Heart left ventricle (tissue), 16 donors: ENCODE measurements at regions not wholly inside any gene's neighbourhood (a gene's known extent, or its start where the extent isn't known, plus 50 kb on each side); places are given as distances from the start of the nearest gene placed in this dataset.

Experiments
- ATAC-seq, 4 donors: fragments of 200-7000 bp; cut with Tn5 transposase; one replicate each; pipeline ENCODE4 v1.9.1; 2020 to 2022; ENCODE audit warnings: moderate library complexity in 4 of 4, mild to moderate bottlenecking in 3 of 4, moderate number of reproducible peaks in 1 of 4
- DNase-seq, 5 donors: peaks; one replicate each; pipeline ENCODE4 v3.0.0-alpha.2; 2020
- H3K27ac ChIP-seq, 12 donors: fragments of 200-600 bp; sonication (generic) in 4 of 12; one replicate each; pipeline versions ENCODE4 v1.5.0 to v1.8.0; 2016 to 2022; ENCODE audit warnings: mild to moderate bottlenecking in 2 of 12
- H3K27me3 ChIP-seq, 9 donors: fragments of 200-600 bp; sonication (generic) in 2 of 9; one replicate each; pipeline versions ENCODE4 v1.5.1 to v1.8.0; 2016 to 2022; ENCODE audit warnings: mild to moderate bottlenecking in 3 of 9
- H3K36me3 ChIP-seq, 9 donors: fragments of 200-600 bp; sonication (generic) in 2 of 9; one replicate each; pipeline versions ENCODE4 v1.5.0 to v1.8.0; 2018 to 2022; ENCODE audit warnings: mild to moderate bottlenecking in 2 of 9
- H3K4me1 ChIP-seq, 12 donors: fragments of 200-600 bp; sonication (generic) in 4 of 12; one replicate each; pipeline versions ENCODE4 v1.5.0 to v1.8.0; 2016 to 2022; ENCODE audit warnings: mild to moderate bottlenecking in 3 of 12
- H3K4me3 ChIP-seq, 12 donors: fragments of 200-600 bp; sonication (generic) in 4 of 12; one replicate each; pipeline versions ENCODE4 v1.5.0 to v1.8.0; 2017 to 2022; ENCODE audit warnings: mild to moderate bottlenecking in 9 of 12, moderate library complexity in 4 of 12
- H3K9me3 ChIP-seq, 12 donors: fragments of 200-600 bp; sonication (generic) in 4 of 12; one replicate each; pipeline versions ENCODE4 v1.5.0 to v1.8.0; 2016 to 2022; ENCODE audit warnings: mild to moderate bottlenecking in 1 of 12
- CTCF ChIP-seq, 12 donors: fragments of 200-600 bp; sonication (generic) in 4 of 12; IDR thresholded peaks; one replicate each; pipeline versions ENCODE4 v1.5.0 to v1.8.0; 2018 to 2022; ENCODE audit warnings: antibody characterized with exemption in 12 of 12, mild to moderate bottlenecking in 5 of 12
- POLR2A ChIP-seq, 2 donors: fragments of 450-650 bp; IDR thresholded peaks; one replicate each; pipeline ENCODE4 v1.6.1; 2017; ENCODE audit warnings: antibody characterized with exemption in 2 of 2, mild to moderate bottlenecking in 2 of 2, moderate library complexity in 2 of 2
- WGBS, 4 donors: extraction: QIAGEN DNeasy Blood & Tissue Kit in 2 of 4; methylation state at CpG; one replicate each; pipeline versions ENCODE4 v1.1.5 to v1.1.7; 2013 to 2018; 5-methylcytosine and 5-hydroxymethylcytosine counted together
- intact Hi-C, 10 donors: fragments of 100-400 bp; cut with DNase I; formaldehyde crosslinking; loops; one replicate each; pipeline versions ENCODE4 v1.11.1 to v1.14.2; 2022
- donor health status: ischemic (EF 13 %, LVEDD 7.1; RV severe dilation, severe dysfunction).
- donor health status: healthy with polysubstance abuse.
- donor health status: DM: no; HTN: yes; CAD: no.
- donor health status: DM: no; HTN: no; CAD: no.
- donor health status: ischemic (EF 25% LVEDD 6.9; RV normal size, moderate dysfunction).
- donor health status: ischemic (EF 25% LVEDD 5.7; RV mildly dilated, moderate dysfunction).
- donor health status: healthy.
- donor health status: DM: yes; HTN: yes; CAD: no.
- donor health status: ischemic (EF 35%, LVEDD 5.7; RV mildly dilated, moderate dysfunction).
- donor health status: nonischemic (EF 11% LVEDD 7.7; RV severe dilation, severe dysfunction).
- donor health status: DM: yes; HTN: yes; CAD: no.
- donor health status: PGD.
- donor health status: ischemic (EF 29% LVEDD 5.4; RV normal size, mild dysfunction).
- donor health status: nonischemic (EF 23%, LVEDD 6.1; RV moderate dilation, normal function).

GRCh38 chr6:147627411-147627810, 118.9 kb downstream of the SAMD5 start:
- DNase-seq, result no peak
- WGBS, 4 donors, result 67 to 78% (median 74%) methylated on average over 4 of the region's 4 CpGs
- intact Hi-C loops, result no loop called here
- no peak for TF ChIP-seq CTCF (IDR thresholded peaks at IDR 0.05)
- TF ChIP-seq POLR2A (IDR thresholded peaks at IDR 0.05), result no peak
- no peaks in the 10 kb centered on the region for H3K4me1 ChIP-seq
- no peaks in the 10 kb centered on the region for H3K36me3 ChIP-seq
- ATAC-seq, result no peak
- no peak overlapping the region for H3K4me3 ChIP-seq
- H3K27ac ChIP-seq, result no peak overlapping the region
- no peaks in the 10 kb centered on the region for H3K9me3 ChIP-seq
- H3K27me3 ChIP-seq, result no peaks in the 10 kb centered on the region

GRCh38 chr6:147633191-147633590, 124.7 kb downstream of the SAMD5 start:
- no peak overlapping the region for H3K27ac ChIP-seq
- 89 to 96% (median 93%) methylated on average over 9 of the region's 9 CpGs for WGBS, 4 donors
- no peaks in the 10 kb centered on the region for H3K27me3 ChIP-seq
- H3K9me3 ChIP-seq, result peaks cover 0 to 13% (median 0%) of the 10 kb centered on the region in 12 donors
- intact Hi-C loops, result no loop called here
- no peak for TF ChIP-seq POLR2A (IDR thresholded peaks at IDR 0.05)
- TF ChIP-seq CTCF (IDR thresholded peaks at IDR 0.05), result no peak
- H3K36me3 ChIP-seq, result no peaks in the 10 kb centered on the region
- no peaks in the 10 kb centered on the region for H3K4me1 ChIP-seq
- no peak overlapping the region for H3K4me3 ChIP-seq
- ATAC-seq (no peak), DNase-seq (no peak)

- H3K27me3 ChIP-seq, result no peaks in the 10 kb centered on the region
- H3K4me3 ChIP-seq, result no peak overlapping the region
- H3K36me3 ChIP-seq, result no peaks in the 10 kb centered on the region
- no peak for DNase-seq
- no peak overlapping the region for H3K27ac ChIP-seq
- TF ChIP-seq POLR2A (IDR thresholded peaks at IDR 0.05) (no peak), CTCF (IDR thresholded peaks at IDR 0.05) (no peak)
- peaks cover 0 to 6% (median 0%) of the 10 kb centered on the region in 12 donors for H3K4me1 ChIP-seq
- 79 to 85% (median 83%) methylated on average over 6 of the region's 6 CpGs for WGBS, 4 donors
- intact Hi-C loops, result no loop called here
- ATAC-seq, result no peak
- H3K9me3 ChIP-seq, result peaks cover 0 to 13% (median 0%) of the 10 kb centered on the region in 12 donors
Measured at GRCh38 chr6:147637620-147638195, 129.2 kb downstream of the SAMD5 start.

- WGBS, 4 donors, result 71 to 81% (median 76%) methylated on average over 3 of the region's 3 CpGs
- Histone ChIP-seq H3K36me3 (no peaks in the 10 kb centered on the region), H3K27me3 (no peaks in the 10 kb centered on the region), H3K4me3 (no peak overlapping the region), H3K27ac (no peak overlapping the region), H3K4me1 (peaks cover 0 to 6% (median 0%) of the 10 kb centered on the region in 12 donors), H3K9me3 (peaks cover 0 to 6% (median 0%) of the 10 kb centered on the region in 12 donors)
- TF ChIP-seq CTCF (IDR thresholded peaks at IDR 0.05), result no peak
- TF ChIP-seq POLR2A (IDR thresholded peaks at IDR 0.05), result no peak
- intact Hi-C loops, result no loop called here
- no peak for ATAC-seq
- DNase-seq, result no peak
Measured at GRCh38 chr6:147639279-147639678, 130.8 kb downstream of the SAMD5 start.
